PFSK-1 (cell line): ENCODE measurements at regions not wholly inside any gene's neighbourhood (a gene's known extent, or its start where the extent isn't known, plus 50 kb on each side); places are given as distances from the start of the nearest gene placed in this dataset.

ENCODE experiments used
- POLR2AphosphoS5 ChIP-seq: IDR thresholded peaks from 2 replicates; pipeline ENCODE4 v1.6.1; 2012; ENCODE audit warnings: low read depth, mild to moderate bottlenecking, control low read depth, low read length, moderate library complexity
- TAF1 ChIP-seq: IDR thresholded peaks from 2 replicates; pipeline ENCODE4 v1.6.1; 2012; ENCODE audit warnings: low read length, control low read depth, borderline replicate concordance; ENCODE audit not compliant: insufficient read depth

- no peak for TF ChIP-seq POLR2AphosphoS5
- no peak for TF ChIP-seq TAF1
These were observed 91.5 kb upstream of the DHRSX start for GRCh38 chrX:2592279-2592678.
